Nucleus accumbens (tissue), 56 donors: ENCODE measurements at regions not wholly inside any gene's neighbourhood (a gene's known extent, or its start where the extent isn't known, plus 50 kb on each side); places are given as distances from the start of the nearest gene placed in this dataset.

Experiments
- DNase-seq, 56 donors: peaks; one replicate each; lab custom pipeline; 2025; lab: John Stamatoyannopoulos, UW

DNA sequence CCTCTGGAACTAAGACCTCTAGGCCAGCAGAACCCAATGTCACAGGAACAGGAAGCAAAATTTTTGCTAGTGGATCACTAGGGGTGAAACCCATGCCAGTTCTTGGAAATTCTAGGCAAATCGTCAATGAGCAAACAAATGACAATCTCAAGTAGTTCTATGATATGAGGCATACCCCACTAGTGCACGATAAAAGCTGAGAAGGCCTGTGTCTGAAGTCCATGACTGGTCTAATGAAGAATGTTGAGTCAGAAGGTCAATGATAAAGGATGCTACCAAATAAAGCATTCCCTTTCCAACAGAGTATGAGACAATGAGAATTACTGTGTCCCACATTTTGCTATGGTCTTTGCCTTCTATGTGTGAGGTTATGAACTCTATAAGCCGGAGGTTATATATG lies 149.4 kb upstream of the NOX3 start:
- no peak for DNase-seq

DNA sequence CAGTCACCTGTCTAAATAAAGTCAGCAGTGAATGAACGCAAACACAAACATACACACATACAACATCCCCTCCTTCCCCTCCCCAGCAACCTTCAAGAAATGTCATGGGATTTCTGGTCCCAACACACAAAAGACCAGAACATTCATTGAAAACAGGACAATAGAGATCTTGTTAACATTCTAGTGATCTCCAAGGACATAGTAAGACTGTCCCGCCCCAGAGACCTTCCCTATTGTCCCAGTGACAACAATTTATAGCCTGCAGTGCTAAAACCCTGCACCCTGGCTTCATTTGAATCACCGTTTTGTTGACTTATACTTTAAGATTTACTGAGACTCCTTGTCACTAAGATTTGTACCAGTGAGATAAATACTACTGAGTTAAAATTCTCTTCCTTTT lies 143.9 kb upstream of the NOX3 start:
- no peak for DNase-seq

DNA sequence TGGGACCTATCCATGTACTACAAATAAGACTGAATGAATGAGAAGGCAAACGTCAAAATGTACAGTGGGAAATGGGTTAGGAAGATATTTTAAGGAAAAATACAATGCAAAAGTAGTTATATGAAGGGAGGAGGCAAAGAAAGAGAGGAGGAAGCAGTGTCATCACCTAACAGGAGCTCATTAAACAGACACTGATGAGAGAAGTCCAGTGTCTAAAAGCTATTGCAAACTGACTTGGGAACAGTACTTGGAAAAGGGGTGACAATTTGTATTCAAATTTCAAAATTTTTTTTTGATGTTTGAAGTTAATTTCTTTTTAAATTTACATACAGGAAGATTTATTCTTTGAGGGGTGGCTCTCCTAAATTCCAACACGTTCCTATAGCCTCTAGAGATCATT lies 143.5 kb upstream of the NOX3 start:
- DNase-seq, result no peak

DNA sequence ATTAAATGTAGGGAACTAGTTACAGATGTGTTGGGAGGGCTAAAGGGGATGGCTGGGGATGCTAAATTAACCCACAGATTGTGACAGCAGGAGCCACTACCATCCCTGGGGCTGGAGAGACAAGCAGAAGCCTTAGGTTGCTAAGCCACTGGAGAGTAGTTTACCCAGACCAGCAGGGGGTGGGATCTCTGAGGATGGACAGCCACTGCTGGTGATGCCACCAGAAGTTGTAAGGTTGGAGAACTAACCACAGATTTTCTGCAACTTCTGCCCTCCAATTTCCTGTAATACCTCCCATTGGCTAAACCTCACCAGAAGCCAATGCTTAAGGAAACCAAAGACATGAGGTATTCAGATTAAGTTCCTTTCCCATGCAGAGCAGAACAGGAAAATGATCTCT lies 139.6 kb upstream of the NOX3 start:
- DNase-seq, result no peak

DNA sequence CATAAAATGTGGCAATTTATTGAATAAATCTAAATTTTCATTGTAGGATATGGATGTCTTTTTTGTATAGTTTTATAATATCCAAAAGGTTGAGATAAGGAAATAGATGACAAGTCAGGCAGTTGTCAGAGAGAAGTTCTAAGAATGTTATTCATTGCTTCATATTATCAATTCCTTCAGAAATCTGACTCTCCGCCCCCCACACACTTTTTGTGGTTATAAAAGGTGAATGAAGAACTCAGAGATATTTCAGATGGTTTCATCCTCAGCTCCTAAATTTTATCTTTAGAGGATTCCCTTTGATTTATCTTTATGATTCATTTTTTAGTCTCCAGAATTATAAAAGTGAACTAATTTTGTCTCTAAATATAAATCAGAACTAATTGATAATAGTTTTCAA lies 136.1 kb upstream of the NOX3 start:
- peak in 5 of 56 donors; percentile 0 to 8 (median 0) for DNase-seq

DNA sequence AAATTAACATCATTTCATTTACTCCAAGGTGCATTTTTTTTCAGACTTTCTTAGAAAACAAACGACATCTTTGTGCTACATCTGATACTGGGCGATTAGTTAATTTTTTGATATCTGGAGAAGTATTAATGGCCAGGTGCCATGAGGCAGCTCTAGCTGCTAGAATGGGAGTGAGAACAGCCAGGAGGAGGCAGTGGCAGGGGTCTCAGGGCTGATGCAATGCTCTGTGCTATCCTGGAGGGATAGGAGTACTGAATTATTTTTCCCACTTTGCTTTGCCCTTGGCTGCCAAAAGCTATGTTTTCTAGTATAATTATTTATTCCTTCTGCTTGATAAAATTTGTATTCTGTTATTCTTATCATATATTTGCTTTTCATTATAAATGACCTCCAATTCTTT lies 133.6 kb upstream of the NOX3 start:
- DNase-seq, result no peak

DNA sequence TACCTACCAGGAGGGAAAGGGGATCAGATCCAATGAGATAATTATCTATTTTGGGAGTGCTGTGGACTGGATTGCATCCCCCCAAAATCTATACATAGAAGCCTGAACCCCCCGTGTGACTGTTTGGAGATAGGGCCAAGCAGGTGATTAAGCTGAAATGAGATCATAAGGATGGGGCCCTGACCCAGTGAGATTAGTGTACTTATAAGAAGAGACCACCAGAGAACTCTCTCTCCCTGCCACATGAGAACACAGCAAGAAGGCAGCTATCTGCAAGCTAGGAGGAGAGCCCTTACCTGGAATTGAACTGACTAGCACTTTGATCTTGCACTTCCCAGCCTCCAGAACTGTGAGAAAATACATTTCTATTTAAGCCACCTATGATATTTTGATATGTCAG lies 132.2 kb upstream of the NOX3 start:
- no peak for DNase-seq

DNA sequence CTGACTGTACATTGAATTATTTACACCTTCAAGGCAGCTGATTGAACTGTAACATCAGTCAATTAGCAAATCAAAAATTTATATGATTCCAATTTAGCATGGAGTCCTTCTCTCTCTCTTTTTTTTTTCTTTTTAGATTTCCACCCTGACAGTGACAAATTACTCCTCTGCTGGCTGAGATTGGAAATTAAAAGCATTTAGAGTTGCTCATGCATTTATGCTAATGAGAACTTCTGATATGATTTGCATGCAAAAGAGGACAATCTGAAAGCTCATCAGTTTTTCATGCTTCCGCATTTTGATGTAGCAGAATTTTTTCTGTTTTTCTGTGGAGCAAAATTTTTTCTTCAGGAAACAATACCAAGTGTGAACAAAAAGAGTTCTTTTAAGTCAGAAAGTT lies 130.5 kb upstream of the NOX3 start:
- no peak for DNase-seq

DNA sequence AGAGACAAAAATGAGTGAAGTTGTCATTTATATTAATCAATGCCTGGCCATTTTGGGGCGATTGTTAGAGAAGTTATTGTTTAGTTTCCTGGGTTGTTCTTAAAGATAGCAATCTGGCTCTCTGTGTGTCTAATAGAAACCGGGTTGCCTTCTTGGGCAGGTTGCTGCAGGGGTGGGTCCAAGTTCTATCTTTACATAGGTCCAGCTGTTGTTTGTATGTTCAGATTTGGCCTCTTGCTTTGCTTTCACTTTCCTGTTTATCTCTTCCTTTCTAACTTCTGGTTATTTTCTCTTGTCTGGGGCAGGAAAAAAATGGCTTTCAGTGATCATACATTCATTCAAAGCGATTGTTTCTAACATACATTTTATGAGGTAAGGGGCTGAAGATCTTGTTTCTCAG lies 128.4 kb upstream of the NOX3 start:
- DNase-seq, result no peak

DNA sequence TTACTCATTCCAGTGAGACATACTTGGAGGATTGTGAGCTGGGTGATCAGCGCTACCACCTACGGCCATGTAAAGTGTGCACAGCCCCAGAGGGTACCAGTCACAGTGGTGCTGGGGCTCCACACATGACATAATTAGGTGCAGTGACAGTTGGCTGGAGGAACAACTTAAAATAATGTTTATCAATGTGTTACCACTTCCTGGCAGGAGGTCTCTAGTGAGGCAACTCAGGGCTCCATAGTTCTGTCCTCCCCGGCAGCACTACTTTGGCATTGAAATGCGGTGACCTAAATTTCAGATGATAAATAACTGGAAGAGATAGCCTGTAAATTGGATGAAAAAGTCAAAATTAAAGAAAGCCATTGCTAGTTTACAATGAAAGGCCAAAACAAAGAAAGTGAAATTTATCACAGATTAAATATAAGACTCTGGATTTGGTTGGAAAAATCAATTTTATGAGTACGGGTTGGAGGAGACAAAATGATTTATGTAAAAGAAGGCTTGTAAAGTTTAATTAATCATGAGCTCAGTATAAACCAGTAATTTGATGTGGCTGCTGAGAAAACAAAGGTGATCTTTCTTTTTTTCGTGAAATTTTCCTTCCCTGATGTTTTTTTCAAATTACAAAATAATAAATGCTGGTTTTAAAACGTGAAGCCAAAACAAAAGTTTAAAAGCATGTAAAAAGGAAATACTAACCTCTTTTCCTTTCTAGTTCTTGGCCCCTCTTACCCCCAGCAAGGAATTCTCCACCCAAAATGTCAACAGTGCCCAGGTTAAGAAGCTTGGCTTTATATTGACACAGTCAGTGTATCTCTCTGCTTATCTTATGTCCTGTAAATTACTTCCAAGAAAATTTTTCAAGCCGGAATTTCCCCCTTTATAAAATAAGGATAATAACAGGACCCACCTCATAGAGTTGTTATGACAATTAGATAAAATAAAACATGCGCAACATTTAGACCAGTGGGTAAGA lies 126.7 kb upstream of the NOX3 start:
- DNase-seq, result no peak

DNA sequence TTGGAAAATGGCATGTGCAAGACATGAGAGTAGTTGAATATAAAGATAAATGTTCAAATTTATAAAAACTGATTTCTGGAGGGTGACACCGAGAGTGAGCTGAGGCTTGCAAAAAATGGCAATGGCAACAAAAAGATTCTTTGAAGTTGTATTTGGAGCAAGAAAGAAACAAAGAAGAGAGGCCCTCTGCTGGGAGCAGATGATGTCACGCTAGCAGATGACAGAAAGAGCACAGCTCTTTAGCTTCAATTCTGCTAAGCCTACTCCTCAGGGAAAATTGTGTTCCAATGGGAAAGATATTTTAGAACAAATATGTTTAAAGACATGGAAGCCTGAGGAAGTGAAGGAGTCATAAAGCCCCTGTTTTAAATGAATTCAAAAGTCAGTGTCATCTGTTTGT lies 125.3 kb upstream of the NOX3 start:
- no peak for DNase-seq

DNA sequence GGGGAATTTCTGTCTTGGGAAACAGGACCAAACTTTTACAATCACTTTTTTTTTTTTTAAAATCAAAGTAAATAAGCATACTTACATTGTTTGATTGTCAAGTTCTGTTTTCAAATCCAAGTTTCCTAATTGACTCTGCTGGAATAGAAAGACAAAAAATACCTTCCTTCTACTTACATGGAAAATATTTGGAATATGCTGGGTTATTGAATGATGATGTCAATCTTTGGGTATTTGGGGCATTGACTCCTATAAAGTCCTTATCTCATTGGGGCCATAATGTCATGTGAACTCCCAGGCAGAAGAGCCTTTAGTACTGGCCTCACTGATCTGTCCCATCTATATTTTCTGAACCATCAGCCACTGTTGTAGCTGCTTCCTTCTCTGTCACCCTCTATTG lies 122.6 kb upstream of the NOX3 start:
- DNase-seq, result no peak

DNA sequence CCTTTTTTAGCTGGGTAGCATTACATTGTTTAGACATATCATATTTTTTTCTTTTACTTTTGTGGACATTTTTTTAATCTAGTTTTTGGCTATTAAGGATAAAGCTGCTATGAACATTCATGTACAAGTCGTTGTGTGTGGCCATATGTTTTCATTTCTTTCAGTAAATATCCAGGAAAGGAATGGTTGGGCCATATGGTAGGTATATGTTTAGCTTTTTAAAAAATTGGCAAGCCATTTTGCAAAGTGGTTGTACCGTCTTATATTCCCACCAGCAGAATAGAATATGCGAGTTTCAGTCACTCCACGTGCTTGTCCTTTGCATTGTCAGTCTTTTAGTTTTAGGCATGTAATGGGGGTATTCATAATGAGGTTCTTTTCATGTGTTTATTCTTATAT lies 106.3 kb upstream of the NOX3 start:
- no peak for DNase-seq

DNA sequence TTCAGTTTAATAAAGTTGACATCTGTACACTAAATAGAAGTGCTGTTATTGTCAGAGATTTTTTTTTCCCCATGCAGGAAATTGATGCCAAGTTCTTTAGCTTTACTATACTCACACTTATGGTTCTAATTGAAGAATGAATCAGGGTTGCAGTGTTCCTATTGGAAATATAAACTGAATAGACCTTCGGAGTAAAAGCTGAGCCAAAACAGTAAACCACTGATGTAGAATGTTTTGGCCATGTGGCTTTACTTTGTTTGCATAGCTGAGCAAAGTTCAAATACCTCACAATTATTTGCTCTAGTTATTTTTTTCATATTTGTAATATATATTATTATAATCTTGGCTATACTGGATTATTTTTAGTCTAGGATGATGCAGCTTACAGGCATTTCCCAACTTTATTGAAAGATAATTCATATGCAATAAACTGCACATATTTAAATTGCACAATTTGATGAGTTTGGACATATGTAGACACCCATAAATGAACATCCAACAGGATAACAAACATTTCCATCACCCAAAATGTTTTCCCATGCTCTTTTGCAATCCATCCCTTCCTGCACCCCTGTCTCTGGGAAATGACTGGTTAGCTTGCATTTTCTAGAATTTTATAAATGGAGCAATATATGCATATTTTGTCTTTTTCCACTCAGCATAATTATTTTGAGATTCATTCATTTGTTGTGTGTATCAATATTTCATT lies 105.8 kb upstream of the NOX3 start:
- no peak for DNase-seq

DNA sequence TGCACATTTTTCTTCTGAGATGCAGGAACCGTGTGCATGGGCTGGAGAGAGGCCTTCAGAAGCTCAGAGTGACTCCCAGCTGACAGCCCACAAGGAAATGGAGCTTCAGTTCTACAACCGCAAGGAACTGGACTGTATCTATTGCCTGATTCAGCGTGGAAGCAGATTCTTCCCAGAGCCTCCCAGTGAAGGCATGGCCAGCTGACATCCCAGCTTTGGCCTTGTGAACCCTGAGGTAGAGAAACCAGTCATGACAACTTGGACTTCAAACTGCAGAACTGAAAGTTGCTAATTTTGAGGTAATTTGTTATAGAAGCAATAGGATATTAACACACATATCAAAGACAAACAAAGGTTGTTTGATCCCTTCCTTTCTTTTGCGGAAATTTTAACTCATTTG lies 94.3 kb upstream of the NOX3 start:
- no peak for DNase-seq

DNA sequence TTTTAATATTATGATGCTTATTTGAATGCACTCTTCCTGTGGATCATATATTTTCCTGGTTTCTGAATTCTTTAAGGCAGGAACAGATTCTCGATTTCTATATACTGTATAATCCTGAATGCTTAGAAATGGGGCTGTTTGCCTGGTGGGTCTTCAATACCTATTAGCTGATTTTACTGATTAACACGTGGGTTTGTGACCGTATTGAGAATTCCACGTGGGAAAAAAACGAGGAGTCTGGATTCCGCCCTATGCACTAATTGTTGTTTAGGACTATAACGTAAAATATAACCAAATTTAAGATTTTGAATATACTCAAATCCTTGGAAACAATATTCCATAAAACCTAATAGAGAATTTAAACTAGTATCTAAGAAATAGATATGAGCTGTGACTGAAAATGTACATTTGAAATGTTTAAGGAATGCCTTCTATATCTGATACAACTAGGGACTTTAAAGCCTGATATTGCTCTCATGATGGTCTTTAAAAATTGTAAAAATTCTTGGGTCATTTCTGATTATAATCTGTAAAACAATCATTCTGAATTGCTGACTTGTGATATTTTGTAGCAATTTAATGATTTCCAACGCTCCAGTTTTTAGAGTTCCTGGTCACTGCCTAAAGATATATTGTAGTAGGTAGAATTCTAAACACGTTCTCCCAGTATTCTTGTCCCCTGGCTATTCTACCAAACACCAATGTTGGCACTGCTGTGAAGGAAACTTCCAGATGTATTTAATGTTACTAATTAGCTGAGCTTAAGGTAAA lies 93.6 kb upstream of the NOX3 start:
- no peak for DNase-seq

DNA sequence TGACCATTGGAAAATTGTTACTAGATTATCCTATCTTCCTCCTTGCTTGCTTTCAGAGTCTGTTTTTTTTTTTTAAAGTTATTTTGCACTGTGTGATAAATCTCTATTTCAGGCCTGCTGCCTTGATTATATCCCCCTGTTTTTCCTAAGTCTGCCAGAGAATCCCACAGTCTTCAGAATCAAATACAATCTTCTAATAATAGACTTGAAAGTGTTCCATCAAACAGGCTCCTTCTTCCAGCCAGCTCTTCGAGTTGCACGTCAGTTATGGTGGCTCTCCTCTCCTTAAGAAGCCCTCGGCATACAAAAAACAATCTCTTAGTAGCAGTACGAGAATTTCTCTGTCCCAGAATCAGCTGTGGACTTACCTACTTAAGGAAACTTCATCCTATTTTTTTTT lies 92.9 kb upstream of the NOX3 start:
- DNase-seq, result no peak

DNA sequence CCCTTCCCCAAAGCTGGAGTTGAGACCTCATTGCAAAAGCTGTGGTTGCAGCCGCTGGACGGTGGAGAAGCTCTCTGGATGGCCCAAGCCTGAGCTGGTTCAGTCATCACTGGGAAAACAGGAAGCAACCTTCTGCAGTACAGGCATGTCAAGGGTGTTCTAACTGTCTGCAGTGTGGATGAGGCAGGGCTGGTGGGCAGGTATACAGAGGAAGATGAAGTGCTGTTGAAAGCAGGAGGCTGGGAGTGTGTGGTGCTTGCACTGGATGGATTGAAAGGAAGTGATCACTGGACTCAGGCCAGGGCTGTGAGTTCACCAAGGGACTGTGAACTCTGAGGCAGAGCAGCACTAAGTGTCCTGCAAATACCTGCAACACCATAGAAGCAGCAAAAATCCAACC lies 89.0 kb upstream of the NOX3 start:
- no peak for DNase-seq

DNA sequence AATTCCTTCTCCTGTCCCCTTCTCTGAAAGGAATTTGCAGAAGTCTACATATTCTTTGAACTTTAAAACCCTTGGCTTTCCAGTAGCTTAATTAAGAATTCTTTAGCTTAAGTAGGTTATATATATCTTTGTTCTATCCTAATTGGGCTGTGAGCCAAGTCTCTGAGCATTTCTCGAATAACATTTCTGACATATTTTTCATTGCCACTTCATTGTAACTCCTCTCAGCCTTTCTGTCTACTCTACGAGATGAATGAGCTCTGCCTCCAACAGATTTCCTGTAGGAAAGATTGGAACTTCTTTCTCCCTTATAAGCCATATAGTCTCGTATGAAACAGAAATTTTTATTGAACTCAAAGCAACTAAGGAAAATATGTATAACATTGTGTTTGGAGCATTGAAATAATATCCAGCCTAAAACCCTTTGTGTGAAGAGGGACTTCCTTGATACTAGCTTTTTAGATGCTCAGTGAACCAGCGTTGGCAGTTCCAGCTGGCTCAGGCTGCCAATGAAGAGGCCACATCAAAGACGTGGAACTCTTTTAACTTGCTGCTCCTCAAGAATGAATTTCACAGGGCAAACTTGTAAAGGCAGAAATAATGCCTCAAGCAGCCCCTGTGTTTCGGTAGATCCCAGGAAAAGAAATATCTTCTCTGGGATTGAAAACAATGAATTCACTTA lies 87.7 kb upstream of the NOX3 start:
- no peak for DNase-seq

DNA sequence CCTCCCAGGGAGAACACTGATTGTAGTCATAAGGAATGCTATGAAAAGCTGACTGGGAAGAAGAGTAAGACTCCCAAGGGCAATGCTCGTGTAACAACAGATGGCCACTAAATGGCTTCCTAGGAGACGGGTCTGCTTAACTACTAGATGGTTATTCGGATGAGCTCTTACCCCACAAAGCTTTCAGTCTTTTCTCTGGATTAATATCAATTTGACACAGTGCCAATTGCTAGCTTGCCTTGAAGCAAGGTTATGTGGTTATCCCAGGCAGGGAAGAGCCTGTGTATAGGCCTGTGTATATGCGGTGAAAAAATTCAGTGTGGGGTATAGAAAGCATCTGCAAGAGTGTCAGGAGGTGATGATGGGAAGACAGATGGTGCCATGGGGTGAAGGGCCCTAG lies 86.4 kb upstream of the NOX3 start:
- DNase-seq, result no peak
